ENCODE measurements at regions not wholly inside any gene's neighbourhood (a gene's known extent, or its start where the extent isn't known, plus 50 kb on each side); places are given as distances from the start of the nearest gene placed in this dataset.

DNA sequence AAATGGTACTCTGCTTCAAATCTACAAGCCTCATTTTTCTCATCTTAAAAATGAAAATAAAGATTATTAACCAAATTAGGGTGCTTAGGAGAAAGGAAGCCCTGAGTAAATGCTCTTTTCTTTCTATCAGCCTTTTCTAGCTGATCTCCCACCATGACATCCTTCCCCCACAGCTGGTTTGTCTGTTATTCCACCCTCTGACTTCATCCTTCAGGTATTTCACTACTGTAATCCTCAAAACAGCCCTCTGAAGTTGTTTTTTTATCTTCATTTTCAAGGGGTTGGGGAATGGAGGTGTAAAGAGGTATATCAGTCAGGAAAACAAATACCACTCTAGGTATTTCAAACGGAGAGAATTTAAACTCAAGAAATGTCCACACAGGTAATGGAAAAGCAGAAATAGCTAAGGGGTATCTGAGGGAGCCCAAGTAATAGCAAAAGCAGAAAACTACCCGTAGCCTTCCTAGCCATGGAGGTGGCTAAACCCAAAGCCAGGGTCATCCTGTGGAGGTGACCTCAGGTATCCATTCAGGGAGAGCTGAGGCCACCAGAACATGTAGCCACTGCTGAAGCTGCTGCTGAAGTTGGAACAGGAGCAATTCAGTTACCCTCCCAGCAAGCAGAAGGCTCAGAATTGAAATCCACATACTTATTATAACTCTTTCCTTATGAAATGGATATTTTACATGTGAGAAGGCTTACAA is 990.9 kb upstream of the ACVR2A start:
- H3K9me3 Mint-ChIP-seq: peaks cover 7 to 37% (median 14%) of the 10 kb centered on the region in 6 donors
- no peak overlapping the region for H3K27ac Mint-ChIP-seq
- H3K4me1 Mint-ChIP-seq: no peaks in the 10 kb centered on the region
- peaks cover 0 to 2% (median 0%) of the 10 kb centered on the region in 3 donors for H3K27me3 Mint-ChIP-seq (ENCODE audit: low read depth in 3 of 3)
- no peaks in the 10 kb centered on the region for H3K36me3 Mint-ChIP-seq
- no peak for DNase-seq
- H3K4me3 Mint-ChIP-seq: no peak overlapping the region

GRCh38 chr2:146852661-146853060 is 992.2 kb upstream of the ACVR2A start:
- Mint-ChIP-seq H3K27me3 (ENCODE audit: low read depth in 3 of 3) (peaks cover 0 to 2% (median 0%) of the 10 kb centered on the region in 3 donors), H3K9me3 (peaks cover 5 to 32% (median 9%) of the 10 kb centered on the region in 6 donors), H3K36me3 (no peaks in the 10 kb centered on the region), H3K27ac (no peak overlapping the region), H3K4me1 (no peaks in the 10 kb centered on the region), H3K4me3 (no peak overlapping the region)
- no peak for DNase-seq

GRCh38 chr2:146850746-146851145 is 994.1 kb upstream of the ACVR2A start:
- Mint-ChIP-seq H3K27ac (no peak overlapping the region), H3K4me3 (no peak overlapping the region), H3K4me1 (no peaks in the 10 kb centered on the region), H3K9me3 (peaks cover 3 to 34% (median 8%) of the 10 kb centered on the region in 6 donors), H3K27me3 (ENCODE audit: low read depth in 3 of 3) (no peaks in the 10 kb centered on the region), H3K36me3 (no peaks in the 10 kb centered on the region)
- DNase-seq: no peak

GRCh38 chr2:146847846-146848245 is 997.0 kb upstream of the ACVR2A start:
- Mint-ChIP-seq H3K9me3 (peaks cover 3 to 19% (median 7%) of the 10 kb centered on the region in 6 donors), H3K4me1 (no peaks in the 10 kb centered on the region), H3K27me3 (ENCODE audit: low read depth in 3 of 3) (no peaks in the 10 kb centered on the region), H3K27ac (no peak overlapping the region), H3K36me3 (no peaks in the 10 kb centered on the region), H3K4me3 (no peak overlapping the region)
- no peak for DNase-seq

- no peak for DNase-seq
- Mint-ChIP-seq H3K27ac (no peak overlapping the region), H3K27me3 (ENCODE audit: low read depth in 3 of 3) (no peaks in the 10 kb centered on the region), H3K4me3 (no peak overlapping the region), H3K36me3 (no peaks in the 10 kb centered on the region), H3K9me3 (peaks cover 0 to 12% (median 2%) of the 10 kb centered on the region in 6 donors), H3K4me1 (no peaks in the 10 kb centered on the region)
These were observed 1000.4 kb upstream of the ACVR2A start for GRCh38 chr2:146844226-146844990.

- peaks cover 7 to 31% (median 13%) of the 10 kb centered on the region in 6 donors for H3K9me3 Mint-ChIP-seq
- H3K4me3 Mint-ChIP-seq: no peak overlapping the region
- H3K27ac Mint-ChIP-seq: no peak overlapping the region
- no peaks in the 10 kb centered on the region for H3K36me3 Mint-ChIP-seq
- no peak for DNase-seq
- H3K27me3 Mint-ChIP-seq (ENCODE audit: low read depth in 3 of 3): peaks cover 0 to 3% (median 0%) of the 10 kb centered on the region in 3 donors
- no peaks in the 10 kb centered on the region for H3K4me1 Mint-ChIP-seq
These were observed 1007.0 kb upstream of the ACVR2A start for GRCh38 chr2:146837857-146838256.

DNA sequence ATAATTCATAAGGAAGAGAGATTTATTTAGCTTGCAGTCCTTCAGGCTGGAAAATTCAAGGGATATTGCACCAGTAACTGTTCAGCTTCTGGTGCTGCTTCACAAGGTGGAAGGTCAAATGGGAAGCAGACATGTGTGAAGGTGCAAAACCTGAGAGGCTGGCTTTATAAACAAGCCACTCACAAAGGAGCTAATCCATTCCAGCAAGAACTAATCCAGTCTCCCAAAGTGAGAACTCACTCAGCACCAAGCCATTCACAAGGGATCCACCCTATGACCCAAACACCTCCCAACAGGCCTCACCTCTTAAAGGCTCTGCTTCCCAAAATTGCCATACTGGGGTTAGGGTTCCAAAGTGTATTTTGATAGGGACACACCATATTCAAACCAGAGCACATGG is 1018.4 kb upstream of the ACVR2A start:
- H3K4me1 Mint-ChIP-seq: no peaks in the 10 kb centered on the region
- no peak overlapping the region for H3K4me3 Mint-ChIP-seq
- DNase-seq: no peak
- H3K27me3 Mint-ChIP-seq (ENCODE audit: low read depth in 3 of 3): no peaks in the 10 kb centered on the region
- no peak overlapping the region for H3K27ac Mint-ChIP-seq
- H3K9me3 Mint-ChIP-seq: peaks cover 6 to 30% (median 8%) of the 10 kb centered on the region in 6 donors
- H3K36me3 Mint-ChIP-seq: no peaks in the 10 kb centered on the region

- H3K27me3 Mint-ChIP-seq (ENCODE audit: low read depth in 3 of 3): no peaks in the 10 kb centered on the region
- no peak for DNase-seq
- no peaks in the 10 kb centered on the region for H3K4me1 Mint-ChIP-seq
- no peak overlapping the region for H3K27ac Mint-ChIP-seq
- H3K4me3 Mint-ChIP-seq: no peak overlapping the region
- H3K36me3 Mint-ChIP-seq: no peaks in the 10 kb centered on the region
- peaks cover 0 to 19% (median 6%) of the 10 kb centered on the region in 6 donors for H3K9me3 Mint-ChIP-seq
These were observed 1023.0 kb upstream of the ACVR2A start for GRCh38 chr2:146821836-146822316.

GRCh38 chr2:146820672-146821071 is 1024.2 kb upstream of the ACVR2A start:
- Mint-ChIP-seq H3K36me3 (no peaks in the 10 kb centered on the region), H3K4me3 (no peak overlapping the region), H3K9me3 (peaks cover 0 to 13% (median 5%) of the 10 kb centered on the region in 6 donors), H3K4me1 (no peaks in the 10 kb centered on the region), H3K27me3 (ENCODE audit: low read depth in 3 of 3) (no peaks in the 10 kb centered on the region), H3K27ac (no peak overlapping the region)
- no peak for DNase-seq

- H3K9me3 Mint-ChIP-seq: peaks cover 0 to 12% (median 9%) of the 10 kb centered on the region in 6 donors
- DNase-seq: no peak
- no peaks in the 10 kb centered on the region for H3K27me3 Mint-ChIP-seq (ENCODE audit: low read depth in 3 of 3)
- H3K36me3 Mint-ChIP-seq: no peaks in the 10 kb centered on the region
- no peak overlapping the region for H3K4me3 Mint-ChIP-seq
- H3K4me1 Mint-ChIP-seq: no peaks in the 10 kb centered on the region
- no peak overlapping the region for H3K27ac Mint-ChIP-seq
These were observed 1026.7 kb upstream of the ACVR2A start for GRCh38 chr2:146818122-146818521.

DNA sequence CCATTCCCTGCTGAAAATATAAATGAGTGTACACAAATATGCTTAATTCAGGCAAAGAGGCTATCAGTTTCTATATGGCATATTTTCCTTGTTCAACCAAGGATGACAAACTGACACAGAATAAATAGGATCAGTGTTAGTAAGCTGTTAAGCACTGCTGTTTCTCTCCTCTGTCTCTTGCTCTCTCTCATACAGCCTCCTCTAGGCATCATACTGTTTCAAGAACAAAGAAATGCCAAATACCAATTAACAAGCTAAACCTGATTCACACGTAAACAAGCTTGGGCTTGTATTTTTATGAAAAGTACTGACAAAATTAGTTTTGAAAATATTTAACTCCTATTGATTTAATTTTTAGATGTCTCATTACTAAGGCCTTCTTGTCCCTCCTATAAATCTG is 1027.2 kb upstream of the ACVR2A start:
- Mint-ChIP-seq H3K9me3 (peaks cover 0 to 13% (median 9%) of the 10 kb centered on the region in 6 donors), H3K4me1 (no peaks in the 10 kb centered on the region), H3K4me3 (no peak overlapping the region), H3K27me3 (ENCODE audit: low read depth in 3 of 3) (no peaks in the 10 kb centered on the region), H3K36me3 (no peaks in the 10 kb centered on the region), H3K27ac (no peak overlapping the region)
- no peak for DNase-seq

GRCh38 chr2:146814971-146815370 is 1029.9 kb upstream of the ACVR2A start:
- no peaks in the 10 kb centered on the region for H3K4me1 Mint-ChIP-seq
- no peak for DNase-seq
- no peaks in the 10 kb centered on the region for H3K36me3 Mint-ChIP-seq
- no peak overlapping the region for H3K4me3 Mint-ChIP-seq
- no peak overlapping the region for H3K27ac Mint-ChIP-seq
- peaks cover 0 to 4% (median 0%) of the 10 kb centered on the region in 3 donors for H3K27me3 Mint-ChIP-seq (ENCODE audit: low read depth in 3 of 3)
- peaks cover 4 to 26% (median 16%) of the 10 kb centered on the region in 6 donors for H3K9me3 Mint-ChIP-seq

GRCh38 chr2:146807568-146808168 is 1037.2 kb upstream of the ACVR2A start:
- peaks cover 0 to 4% (median 0%) of the 10 kb centered on the region in 3 donors for H3K27me3 Mint-ChIP-seq (ENCODE audit: low read depth in 3 of 3)
- DNase-seq: no peak
- no peak overlapping the region for H3K27ac Mint-ChIP-seq
- no peaks in the 10 kb centered on the region for H3K4me1 Mint-ChIP-seq
- no peak overlapping the region for H3K4me3 Mint-ChIP-seq
- H3K36me3 Mint-ChIP-seq: peaks cover 0 to 4% (median 0%) of the 10 kb centered on the region in 3 donors
- peaks cover 12 to 35% (median 22%) of the 10 kb centered on the region in 6 donors for H3K9me3 Mint-ChIP-seq
